ENCODE measurements at regions not wholly inside any gene's neighbourhood (a gene's known extent, or its start where the extent isn't known, plus 50 kb on each side); places are given as distances from the start of the nearest gene placed in this dataset.

DNA sequence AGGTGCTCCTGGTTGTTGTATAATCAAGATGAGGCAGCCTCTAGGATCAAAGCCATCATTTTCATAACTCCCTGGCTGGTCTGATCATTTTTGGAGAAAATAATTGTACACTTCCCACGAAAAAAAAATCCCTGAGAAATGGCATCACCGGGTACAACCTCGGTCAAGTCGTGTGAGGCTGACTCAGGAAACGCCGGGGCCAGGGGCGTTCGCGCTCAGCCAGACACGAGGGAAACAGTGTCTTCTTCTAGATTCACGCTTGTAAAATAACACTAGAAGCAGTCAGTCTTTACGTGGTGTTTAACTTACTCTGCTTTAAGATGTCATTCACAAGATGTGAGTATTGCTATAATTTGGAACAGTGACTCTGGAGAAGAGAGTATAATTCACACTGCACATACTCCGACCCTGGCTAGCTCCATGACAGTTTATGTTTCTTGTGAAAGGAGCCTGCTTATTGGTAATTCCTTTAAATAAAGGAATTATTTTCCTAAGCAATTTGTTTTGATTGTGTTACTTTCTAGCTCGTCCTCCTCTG lies 109.0 kb upstream of the SOX1 start:
- TF ChIP-seq, protein P1, sequence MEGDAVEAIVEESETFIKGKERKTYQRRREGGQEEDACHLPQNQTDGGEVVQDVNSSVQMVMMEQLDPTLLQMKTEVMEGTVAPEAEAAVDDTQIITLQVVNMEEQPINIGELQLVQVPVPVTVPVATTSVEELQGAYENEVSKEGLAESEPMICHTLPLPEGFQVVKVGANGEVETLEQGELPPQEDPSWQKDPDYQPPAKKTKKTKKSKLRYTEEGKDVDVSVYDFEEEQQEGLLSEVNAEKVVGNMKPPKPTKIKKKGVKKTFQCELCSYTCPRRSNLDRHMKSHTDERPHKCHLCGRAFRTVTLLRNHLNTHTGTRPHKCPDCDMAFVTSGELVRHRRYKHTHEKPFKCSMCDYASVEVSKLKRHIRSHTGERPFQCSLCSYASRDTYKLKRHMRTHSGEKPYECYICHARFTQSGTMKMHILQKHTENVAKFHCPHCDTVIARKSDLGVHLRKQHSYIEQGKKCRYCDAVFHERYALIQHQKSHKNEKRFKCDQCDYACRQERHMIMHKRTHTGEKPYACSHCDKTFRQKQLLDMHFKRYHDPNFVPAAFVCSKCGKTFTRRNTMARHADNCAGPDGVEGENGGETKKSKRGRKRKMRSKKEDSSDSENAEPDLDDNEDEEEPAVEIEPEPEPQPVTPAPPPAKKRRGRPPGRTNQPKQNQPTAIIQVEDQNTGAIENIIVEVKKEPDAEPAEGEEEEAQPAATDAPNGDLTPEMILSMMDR (IDR thresholded peaks at IDR 0.05; ENCODE audit: unreplicated experiment), result no peak
- Mint-ChIP-seq H3K9me3 (ENCODE audit: low read depth) (no peaks in the 10 kb centered on the region), H3K4me1 (ENCODE audit: low read depth) (no peaks in the 10 kb centered on the region), H3K27ac (no peak overlapping the region), H3K27me3 (peaks cover 41% of the 10 kb centered on the region), H3K4me3 (ENCODE audit: low read depth) (no peak overlapping the region), H3K36me3 (ENCODE audit: insufficient read depth) (no peaks in the 10 kb centered on the region)
- DNase-seq (ENCODE audit: low spot score, unreplicated experiment), result no peak

DNA sequence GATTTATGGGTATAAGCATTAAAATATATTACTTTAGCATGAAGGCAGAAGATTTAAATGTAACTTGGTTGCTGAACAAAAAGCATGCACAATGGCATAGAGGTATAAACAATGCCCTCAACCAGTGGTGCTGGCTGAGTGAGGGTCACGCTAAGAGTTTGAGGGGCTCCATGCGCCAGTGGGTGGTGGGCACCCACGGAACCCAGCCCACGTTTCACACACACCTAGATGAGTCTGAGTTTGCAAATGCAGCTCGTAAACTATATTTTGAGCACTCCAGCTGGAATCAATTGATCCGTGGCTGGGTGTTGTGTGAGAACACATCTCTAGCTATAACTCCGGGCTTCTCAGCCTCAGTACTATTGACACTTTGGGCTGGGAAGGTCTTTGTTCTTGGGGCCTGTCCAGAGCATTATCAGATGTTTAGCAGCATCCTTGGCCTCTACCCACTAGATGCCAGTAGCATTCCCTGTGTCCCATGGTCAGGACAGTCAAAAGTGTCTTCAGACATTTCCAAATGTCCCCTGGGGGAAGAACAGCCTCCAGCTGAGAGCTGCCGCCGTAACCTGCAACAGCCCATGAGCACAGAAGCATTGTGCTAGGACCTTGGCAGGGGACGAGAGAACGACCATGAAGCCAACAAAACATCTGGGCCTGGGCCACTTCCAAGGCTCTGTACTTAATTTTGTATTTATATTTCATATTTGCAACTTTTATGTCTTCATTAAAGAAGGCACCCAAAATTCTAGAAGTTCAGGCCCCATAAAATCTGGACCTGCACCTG lies 108.1 kb upstream of the SOX1 start:
- Mint-ChIP-seq H3K9me3 (ENCODE audit: low read depth) (no peaks in the 10 kb centered on the region), H3K27me3 (peaks cover 36% of the 10 kb centered on the region), H3K27ac (no peak overlapping the region), H3K4me1 (ENCODE audit: low read depth) (no peaks in the 10 kb centered on the region), H3K36me3 (ENCODE audit: insufficient read depth) (no peaks in the 10 kb centered on the region), H3K4me3 (ENCODE audit: low read depth) (no peak overlapping the region)
- no peak for DNase-seq (ENCODE audit: low spot score, unreplicated experiment)
- TF ChIP-seq, protein P1 (IDR thresholded peaks at IDR 0.05; ENCODE audit: unreplicated experiment), result no peak

DNA sequence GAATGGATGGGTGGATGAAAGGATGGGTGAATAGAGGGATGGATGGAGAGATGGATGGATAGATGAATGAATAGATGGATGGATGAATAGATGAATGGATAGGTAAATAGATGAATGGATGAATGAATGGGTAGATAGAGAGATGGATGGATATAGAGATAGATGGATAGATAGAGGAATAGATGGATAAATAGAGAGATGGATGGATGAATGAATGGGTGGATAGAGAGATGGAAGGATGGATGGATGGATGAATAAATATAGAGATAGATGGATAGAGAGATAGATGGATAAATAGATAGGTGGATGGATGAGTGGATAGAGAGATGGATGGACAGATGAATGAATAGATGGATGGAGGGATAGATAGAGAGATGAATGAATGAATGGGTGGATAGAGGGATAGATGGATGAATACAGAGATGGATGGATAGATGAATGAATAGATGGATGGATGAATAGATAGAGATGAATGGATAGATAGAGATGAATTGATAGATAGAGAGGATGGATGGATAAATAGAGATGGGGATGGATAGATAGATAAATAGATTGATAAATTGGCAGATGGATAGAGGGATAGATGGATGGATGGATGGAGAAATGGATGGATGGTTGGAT lies 106.7 kb upstream of the SOX1 start:
- Mint-ChIP-seq H3K4me3 (ENCODE audit: low read depth) (no peak overlapping the region), H3K4me1 (ENCODE audit: low read depth) (no peaks in the 10 kb centered on the region), H3K36me3 (ENCODE audit: insufficient read depth) (no peaks in the 10 kb centered on the region), H3K27me3 (peaks cover 22% of the 10 kb centered on the region), H3K9me3 (ENCODE audit: low read depth) (no peaks in the 10 kb centered on the region), H3K27ac (no peak overlapping the region)
- DNase-seq (ENCODE audit: low spot score, unreplicated experiment), result no peak
- TF ChIP-seq, protein P1 (IDR thresholded peaks at IDR 0.05; ENCODE audit: unreplicated experiment), result no peak

DNA sequence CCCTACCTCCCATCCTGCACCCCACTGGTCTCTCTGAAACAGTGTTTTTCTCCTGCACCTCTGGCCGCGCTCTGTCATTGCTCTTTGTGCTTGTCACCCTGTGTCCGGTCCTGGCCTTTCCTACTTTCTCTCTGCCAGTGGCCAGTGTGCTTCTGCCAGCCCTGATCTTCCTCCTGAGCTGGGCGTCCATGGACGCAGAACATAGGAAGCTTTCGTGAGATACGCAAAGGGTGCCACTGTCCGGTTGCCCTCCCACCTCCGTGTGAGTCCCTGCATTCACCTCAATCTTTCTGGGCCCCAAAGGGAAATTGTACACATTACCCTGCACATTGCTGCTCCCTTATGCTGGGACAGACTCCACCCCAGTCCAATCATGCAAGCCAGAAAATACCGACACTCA lies 105.7 kb upstream of the SOX1 start:
- Mint-ChIP-seq H3K27ac (no peak overlapping the region), H3K36me3 (ENCODE audit: insufficient read depth) (no peaks in the 10 kb centered on the region), H3K27me3 (peaks cover 16% of the 10 kb centered on the region), H3K4me1 (ENCODE audit: low read depth) (no peaks in the 10 kb centered on the region), H3K4me3 (ENCODE audit: low read depth) (no peak overlapping the region), H3K9me3 (ENCODE audit: low read depth) (no peaks in the 10 kb centered on the region)
- TF ChIP-seq, protein P1 (IDR thresholded peaks at IDR 0.05; ENCODE audit: unreplicated experiment), result no peak
- DNase-seq (ENCODE audit: low spot score, unreplicated experiment), result no peak

DNA sequence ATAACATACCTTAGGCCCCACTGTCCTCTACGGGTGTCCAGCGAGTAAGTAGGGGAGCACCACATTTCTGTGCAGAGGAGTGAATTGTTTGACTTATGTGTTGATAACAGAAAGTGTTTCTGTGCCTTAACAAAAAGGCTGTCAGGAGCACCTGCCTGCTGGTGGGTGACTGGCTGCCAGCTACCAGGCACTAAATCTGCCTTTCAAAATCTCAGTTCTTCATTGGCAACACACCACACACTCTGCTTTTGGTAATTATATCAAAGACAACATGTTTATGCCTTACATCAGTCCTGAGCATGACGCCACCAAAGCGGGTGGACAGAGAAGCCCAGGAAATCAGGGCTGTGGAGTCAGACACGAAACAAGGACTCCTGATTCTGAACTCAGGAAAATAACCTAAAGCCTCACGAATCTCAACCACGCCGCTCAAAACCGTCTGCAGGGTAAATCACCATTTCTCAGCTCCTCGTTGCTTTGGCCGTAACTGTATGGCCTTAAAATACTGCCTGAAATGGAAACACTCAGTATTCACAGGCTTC lies 105.2 kb upstream of the SOX1 start:
- H3K27me3 Mint-ChIP-seq, result peaks cover 11% of the 10 kb centered on the region
- H3K4me3 Mint-ChIP-seq (ENCODE audit: low read depth), result no peak overlapping the region
- H3K4me1 Mint-ChIP-seq (ENCODE audit: low read depth), result no peaks in the 10 kb centered on the region
- TF ChIP-seq, protein P1 (IDR thresholded peaks at IDR 0.05; ENCODE audit: unreplicated experiment), result no peak
- H3K36me3 Mint-ChIP-seq (ENCODE audit: insufficient read depth), result no peaks in the 10 kb centered on the region
- DNase-seq (ENCODE audit: low spot score, unreplicated experiment), result no peak
- no peak overlapping the region for H3K27ac Mint-ChIP-seq
- H3K9me3 Mint-ChIP-seq (ENCODE audit: low read depth), result no peaks in the 10 kb centered on the region

Data from progenitor cell of endocrine pancreas (in vitro differentiated cells).